LNCaP clone FGC (cell line): ENCODE measurements at regions not wholly inside any gene's neighbourhood (a gene's known extent, or its start where the extent isn't known, plus 50 kb on each side); places are given as distances from the start of the nearest gene placed in this dataset.

Source experiments
- DNase-seq: peaks from one replicate; pipeline ENCODE4 v3.0.0-alpha.2; 2011; ENCODE audit warnings: low read depth
- H3K4me3 ChIP-seq: 2 replicates; pipeline ENCODE4 v1.5.1; 2011; ENCODE audit warnings: mild to moderate bottlenecking, low read depth, low read length, control low read depth
- CTCF ChIP-seq: IDR thresholded peaks from 2 replicates; pipeline ENCODE4 v1.5.1; 2012; ENCODE audit warnings: mild to moderate bottlenecking; ENCODE audit not compliant: control insufficient read depth, insufficient read depth; ENCODE audit errors: extremely low read depth

- no peak for TF ChIP-seq CTCF
- H3K4me3 ChIP-seq, result no peak overlapping the region
- no peak for DNase-seq
Observed at GRCh38 chr5:100165309-100165708, 369.9 kb upstream of the FAM174A start.

- no peak for DNase-seq
Observed at GRCh38 chr5:100161868-100162267, 373.3 kb upstream of the FAM174A start.

GRCh38 chr5:100157066-100157465, 378.1 kb upstream of the FAM174A start:
- no peak overlapping the region for H3K4me3 ChIP-seq
- DNase-seq, result no peak
- no peak for TF ChIP-seq CTCF

More at GRCh38 chr5:100161868-100162267, 373.3 kb upstream of the FAM174A start:
- H3K4me3 ChIP-seq, result no peak overlapping the region
- no peak for TF ChIP-seq CTCF

GRCh38 chr5:100148239-100148638, 386.9 kb upstream of the FAM174A start:
- no peak for TF ChIP-seq CTCF
- DNase-seq, result no peak
- no peak overlapping the region for H3K4me3 ChIP-seq

GRCh38 chr5:100142607-100143006, 392.6 kb upstream of the FAM174A start:
- TF ChIP-seq CTCF, result no peak
- no peak for DNase-seq
- no peak overlapping the region for H3K4me3 ChIP-seq

GRCh38 chr5:100131161-100131560, 404.0 kb upstream of the FAM174A start:
- TF ChIP-seq CTCF, result no peak

GRCh38 chr5:100130307-100130706, 404.9 kb upstream of the FAM174A start:
- H3K4me3 ChIP-seq, result no peak overlapping the region
- DNase-seq, result no peak
- no peak for TF ChIP-seq CTCF

More at GRCh38 chr5:100131161-100131560, 404.0 kb upstream of the FAM174A start:
- no peak for DNase-seq
- no peak overlapping the region for H3K4me3 ChIP-seq
